ENCODE measurements at regions not wholly inside any gene's neighbourhood (a gene's known extent, or its start where the extent isn't known, plus 50 kb on each side); places are given as distances from the start of the nearest gene placed in this dataset.

DNA sequence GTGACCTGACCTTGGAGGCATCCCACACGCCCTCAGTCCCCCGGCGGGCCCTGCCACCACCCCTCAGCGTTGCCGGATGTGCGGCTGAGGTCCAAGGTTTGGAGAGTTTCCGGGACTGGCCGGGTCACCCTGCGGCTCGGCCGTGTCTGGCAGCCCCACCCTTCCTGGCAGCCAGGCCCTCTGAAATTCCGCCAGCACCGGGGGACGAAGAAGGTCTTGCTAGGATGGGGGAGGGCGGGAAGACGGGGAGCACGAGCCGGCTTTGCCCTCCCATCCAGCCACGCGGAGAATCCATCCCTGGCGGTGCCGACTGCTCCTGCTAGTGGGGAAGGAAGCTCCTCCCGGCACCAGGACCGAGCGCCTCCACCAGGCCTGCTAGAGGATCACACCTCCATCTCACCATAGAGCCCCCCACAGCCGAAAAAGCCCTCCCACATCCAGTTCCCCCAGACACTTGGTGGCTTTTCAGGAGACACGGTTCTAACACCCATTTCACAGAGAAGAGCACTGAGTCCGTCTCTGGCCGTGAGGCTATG is 81.5 kb downstream of the CPN2 start:
- Mint-ChIP-seq H3K27ac (no peak overlapping the region), H3K27me3 (peaks cover 40% of the 10 kb centered on the region)
- CTCF ChIA-PET = no interaction called here

DNA sequence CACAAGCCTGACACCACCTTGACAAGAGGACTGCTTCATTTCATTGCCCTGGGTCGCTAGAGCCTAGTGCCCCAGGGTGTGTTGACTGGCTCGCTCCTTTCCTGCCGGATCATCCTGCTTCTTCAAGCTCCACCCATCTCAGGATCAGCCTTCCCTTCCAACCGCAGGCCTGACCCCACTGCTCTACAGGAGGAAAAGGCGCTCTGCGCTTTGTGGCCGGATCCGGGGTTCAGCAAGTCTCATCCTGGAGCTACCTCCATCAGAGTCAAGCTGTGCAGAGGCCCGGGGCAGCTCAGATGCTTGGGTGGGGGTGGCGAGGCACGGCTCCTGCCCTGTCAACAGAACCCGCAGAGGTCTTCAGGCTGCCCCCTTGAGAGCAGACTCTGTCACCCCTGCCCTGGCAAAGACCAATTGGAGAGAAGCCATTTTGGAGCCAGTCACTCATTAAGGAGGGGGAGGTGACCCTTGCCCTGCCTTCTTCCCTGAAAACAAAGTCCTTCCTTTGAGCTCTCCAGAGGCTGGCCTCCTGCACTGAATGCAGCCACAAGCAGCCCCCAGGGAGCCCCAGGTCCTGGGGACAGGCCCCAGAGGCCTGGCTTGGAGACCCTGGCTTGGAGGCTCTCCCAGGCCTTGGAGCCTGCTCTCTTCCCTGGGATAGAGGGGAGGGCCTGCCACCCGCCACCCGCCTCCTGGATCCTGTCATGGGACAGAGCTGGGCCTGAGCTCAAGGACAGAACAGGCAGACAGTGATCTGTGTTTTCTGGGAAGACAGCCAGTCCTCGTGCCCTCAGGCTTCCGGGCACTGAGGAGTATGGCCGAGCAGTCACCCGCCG is 80.3 kb downstream of the CPN2 start:
- Mint-ChIP-seq H3K9me3 (no peaks in the 10 kb centered on the region), H3K36me3 (ENCODE audit: low read depth) (no peaks in the 10 kb centered on the region), H3K4me1 (peaks cover 8% of the 10 kb centered on the region), H3K27ac (no peak overlapping the region), H3K4me3 (no peak overlapping the region), H3K27me3 (peaks cover 37% of the 10 kb centered on the region)
- DNase-seq (no peak), ATAC-seq (ENCODE audit: low read depth) (no peak)
- TF ChIP-seq, protein P1, sequence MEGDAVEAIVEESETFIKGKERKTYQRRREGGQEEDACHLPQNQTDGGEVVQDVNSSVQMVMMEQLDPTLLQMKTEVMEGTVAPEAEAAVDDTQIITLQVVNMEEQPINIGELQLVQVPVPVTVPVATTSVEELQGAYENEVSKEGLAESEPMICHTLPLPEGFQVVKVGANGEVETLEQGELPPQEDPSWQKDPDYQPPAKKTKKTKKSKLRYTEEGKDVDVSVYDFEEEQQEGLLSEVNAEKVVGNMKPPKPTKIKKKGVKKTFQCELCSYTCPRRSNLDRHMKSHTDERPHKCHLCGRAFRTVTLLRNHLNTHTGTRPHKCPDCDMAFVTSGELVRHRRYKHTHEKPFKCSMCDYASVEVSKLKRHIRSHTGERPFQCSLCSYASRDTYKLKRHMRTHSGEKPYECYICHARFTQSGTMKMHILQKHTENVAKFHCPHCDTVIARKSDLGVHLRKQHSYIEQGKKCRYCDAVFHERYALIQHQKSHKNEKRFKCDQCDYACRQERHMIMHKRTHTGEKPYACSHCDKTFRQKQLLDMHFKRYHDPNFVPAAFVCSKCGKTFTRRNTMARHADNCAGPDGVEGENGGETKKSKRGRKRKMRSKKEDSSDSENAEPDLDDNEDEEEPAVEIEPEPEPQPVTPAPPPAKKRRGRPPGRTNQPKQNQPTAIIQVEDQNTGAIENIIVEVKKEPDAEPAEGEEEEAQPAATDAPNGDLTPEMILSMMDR (IDR thresholded peaks at IDR 0.05) = no peak
- ChIA-PET CTCF (no interaction called here), POLR2A (no interaction called here)
- intact Hi-C loops (cut with micrococcal nuclease) = no loop called here

More for the DNA sequence above, 81.5 kb downstream of the CPN2 start:
- peaks cover 14% of the 10 kb centered on the region for H3K4me1 Mint-ChIP-seq
- DNase-seq = no peak
- TF ChIP-seq, protein P1 (IDR thresholded peaks at IDR 0.05) = no peak
- no peaks in the 10 kb centered on the region for H3K36me3 Mint-ChIP-seq (ENCODE audit: low read depth)
- POLR2A ChIA-PET = interaction anchor here (0.6 kb wide), 1 partner anchor 277 kb away, joined by 8 read pairs; no protein-coding TSS in a partner anchor
- H3K9me3 Mint-ChIP-seq = no peaks in the 10 kb centered on the region
- intact Hi-C loops (cut with micrococcal nuclease) = no loop called here
- no peak for ATAC-seq (ENCODE audit: low read depth)
- H3K4me3 Mint-ChIP-seq = no peak overlapping the region

DNA sequence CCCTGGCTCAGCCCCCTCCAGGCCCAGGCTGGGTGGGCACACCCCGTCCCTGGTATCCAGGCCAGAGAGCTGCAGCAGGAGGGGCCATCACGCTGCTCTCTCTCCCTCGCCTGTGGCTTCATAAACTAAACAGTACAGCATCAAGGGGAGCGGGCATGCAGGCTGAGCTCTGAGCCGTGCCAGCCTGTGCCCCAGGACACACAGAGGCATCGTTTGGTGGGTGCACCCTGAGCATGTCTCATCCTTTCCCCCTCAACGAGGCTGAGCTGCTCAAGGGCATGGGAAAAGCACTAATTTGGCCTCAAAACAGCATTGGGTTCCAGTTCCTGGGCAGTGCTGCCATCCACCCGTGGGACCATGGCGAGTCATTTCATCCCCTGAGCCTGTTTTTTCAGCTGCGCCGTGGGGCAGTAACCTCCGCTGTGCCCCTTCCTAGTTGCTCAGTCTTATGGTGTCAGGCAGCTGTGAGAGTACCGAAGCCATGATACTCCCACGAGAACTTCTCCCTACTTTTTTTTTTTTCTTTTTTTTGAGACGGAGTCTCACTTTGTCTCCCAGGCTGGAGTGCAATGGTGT is 79.6 kb downstream of the CPN2 start:
- H3K27ac Mint-ChIP-seq = no peak overlapping the region
- peaks cover 34% of the 10 kb centered on the region for H3K27me3 Mint-ChIP-seq
- H3K4me1 Mint-ChIP-seq = peaks cover 6% of the 10 kb centered on the region
- CTCF ChIA-PET = no interaction called here
- DNase-seq = no peak
- no peak overlapping the region for H3K4me3 Mint-ChIP-seq
- intact Hi-C loops (cut with micrococcal nuclease) = no loop called here
- no peaks in the 10 kb centered on the region for H3K9me3 Mint-ChIP-seq
- no peaks in the 10 kb centered on the region for H3K36me3 Mint-ChIP-seq (ENCODE audit: low read depth)
- POLR2A ChIA-PET = no interaction called here
- TF ChIP-seq, protein P1 (IDR thresholded peaks at IDR 0.05) = no peak
- ATAC-seq (ENCODE audit: low read depth) = no peak

DNA sequence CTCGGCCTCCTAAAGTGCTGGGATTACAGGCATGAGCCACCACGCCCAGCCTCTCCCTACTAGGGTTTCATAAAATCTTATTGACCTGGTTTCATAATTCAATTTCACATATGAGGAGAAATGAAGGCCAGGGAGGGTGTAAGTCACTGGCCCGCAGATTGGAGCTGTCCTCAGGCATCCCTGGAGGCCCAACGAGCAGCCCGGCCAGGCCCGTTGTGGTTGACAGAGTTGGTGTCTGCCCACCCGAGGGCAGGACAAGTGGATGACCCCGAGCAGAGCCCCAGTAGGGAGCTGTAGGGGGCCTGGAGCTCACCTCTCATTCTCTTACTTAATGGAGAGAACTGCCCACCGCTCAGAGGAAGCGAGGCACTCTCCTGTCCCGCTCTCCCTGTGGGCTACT is 78.9 kb downstream of the CPN2 start:
- no peak overlapping the region for H3K4me3 Mint-ChIP-seq
- peaks cover 29% of the 10 kb centered on the region for H3K27me3 Mint-ChIP-seq
- H3K36me3 Mint-ChIP-seq (ENCODE audit: low read depth) = no peaks in the 10 kb centered on the region

More for the DNA sequence above, 78.9 kb downstream of the CPN2 start:
- H3K9me3 Mint-ChIP-seq = no peaks in the 10 kb centered on the region
- no peak for ATAC-seq (ENCODE audit: low read depth)
- ChIA-PET CTCF (no interaction called here), POLR2A (no interaction called here)
- intact Hi-C loops (cut with micrococcal nuclease) = no loop called here
- no peak overlapping the region for H3K27ac Mint-ChIP-seq
- peaks cover 6% of the 10 kb centered on the region for H3K4me1 Mint-ChIP-seq
- TF ChIP-seq, protein P1 (IDR thresholded peaks at IDR 0.05) = no peak
- DNase-seq = no peak
